ENCODE measurements at regions not wholly inside any gene's neighbourhood (a gene's known extent, or its start where the extent isn't known, plus 50 kb on each side); places are given as distances from the start of the nearest gene placed in this dataset.

DNA sequence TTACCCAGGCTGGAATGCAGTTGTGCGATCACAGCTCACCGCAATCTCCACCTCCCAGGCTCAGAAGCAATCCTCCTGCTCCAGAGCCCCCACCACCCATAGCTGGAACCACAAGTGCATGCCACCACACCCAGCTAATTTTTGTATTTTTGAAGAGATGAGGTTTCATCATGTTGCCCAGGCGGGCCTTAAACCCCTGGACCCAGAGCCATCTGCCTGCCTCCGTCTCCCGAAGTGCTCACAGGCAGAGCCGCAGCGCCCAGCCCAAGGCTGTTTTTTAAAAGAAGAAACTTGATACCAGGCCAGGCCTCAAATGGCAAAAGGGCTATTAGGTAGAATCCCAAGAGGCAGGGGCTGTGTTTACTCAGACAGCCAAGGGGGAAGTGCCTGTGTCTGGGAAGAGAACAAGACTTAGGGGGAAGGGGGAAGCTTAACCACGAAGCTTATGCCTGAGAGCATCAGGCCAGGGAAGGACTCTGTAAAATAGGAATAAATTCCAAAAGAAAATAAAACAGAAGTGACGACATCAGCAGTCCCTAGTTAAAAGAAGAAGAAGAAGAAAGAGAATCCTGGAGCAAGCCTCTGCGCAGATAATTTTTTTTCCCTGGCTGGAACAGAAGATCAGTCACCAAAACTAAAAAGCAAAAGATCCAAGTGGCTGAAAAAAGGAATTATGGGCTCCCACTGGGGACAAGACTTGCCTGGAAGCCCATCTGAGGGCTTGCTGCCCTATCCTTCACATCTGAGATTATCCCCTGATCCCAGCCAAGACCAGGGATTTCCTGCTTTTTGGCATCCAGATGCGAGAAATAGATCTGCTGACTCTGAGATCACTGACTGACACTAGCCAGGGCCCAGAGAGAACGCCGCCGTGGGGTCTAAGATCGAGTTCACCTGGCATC lies 170.5 kb downstream of the NDUFA12 start:
- TF ChIP-seq JUND (IDR thresholded peaks at IDR 0.05) (no peak), EP300 (IDR thresholded peaks at IDR 0.05; ENCODE audit: borderline replicate concordance in 1 of 2, low read depth in 1 of 2, low read length in 1 of 2) (no peak), TAF1 (IDR thresholded peaks at IDR 0.05; ENCODE audit: borderline replicate concordance, low read depth, low read length) (no peak), MXI1 (IDR thresholded peaks at IDR 0.05; ENCODE audit: low read depth, low read length) (no peak), REST (IDR thresholded peaks at IDR 0.05; ENCODE audit: low read depth, low read length) (no peak), RFX5 (IDR thresholded peaks at IDR 0.05; ENCODE audit: low read length) (no peak), POLR2AphosphoS5 (IDR thresholded peaks at IDR 0.05; ENCODE audit: low read depth, low read length) (no peak)
- TF ChIP-seq, protein P1, sequence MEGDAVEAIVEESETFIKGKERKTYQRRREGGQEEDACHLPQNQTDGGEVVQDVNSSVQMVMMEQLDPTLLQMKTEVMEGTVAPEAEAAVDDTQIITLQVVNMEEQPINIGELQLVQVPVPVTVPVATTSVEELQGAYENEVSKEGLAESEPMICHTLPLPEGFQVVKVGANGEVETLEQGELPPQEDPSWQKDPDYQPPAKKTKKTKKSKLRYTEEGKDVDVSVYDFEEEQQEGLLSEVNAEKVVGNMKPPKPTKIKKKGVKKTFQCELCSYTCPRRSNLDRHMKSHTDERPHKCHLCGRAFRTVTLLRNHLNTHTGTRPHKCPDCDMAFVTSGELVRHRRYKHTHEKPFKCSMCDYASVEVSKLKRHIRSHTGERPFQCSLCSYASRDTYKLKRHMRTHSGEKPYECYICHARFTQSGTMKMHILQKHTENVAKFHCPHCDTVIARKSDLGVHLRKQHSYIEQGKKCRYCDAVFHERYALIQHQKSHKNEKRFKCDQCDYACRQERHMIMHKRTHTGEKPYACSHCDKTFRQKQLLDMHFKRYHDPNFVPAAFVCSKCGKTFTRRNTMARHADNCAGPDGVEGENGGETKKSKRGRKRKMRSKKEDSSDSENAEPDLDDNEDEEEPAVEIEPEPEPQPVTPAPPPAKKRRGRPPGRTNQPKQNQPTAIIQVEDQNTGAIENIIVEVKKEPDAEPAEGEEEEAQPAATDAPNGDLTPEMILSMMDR (IDR thresholded peaks at IDR 0.05): no peak

All from SK-N-SH (cell line).